HepG2 (cell line): ENCODE measurements at regions not wholly inside any gene's neighbourhood (a gene's known extent, or its start where the extent isn't known, plus 50 kb on each side); places are given as distances from the start of the nearest gene placed in this dataset.

Experiments used
- ATAC-seq: fragments of 200-7000 bp; cut with Tn5 transposase; 3 replicates; pipeline ENCODE4 v1.9.1; 2020; ENCODE audit warnings: mild to moderate bottlenecking, moderate library complexity
- BruUV-seq: library from RNA; stranded (reverse); fragments of 400-500 nt; replicated peaks from 2 replicates; lab custom pipeline; 2021; lab: Mats Ljungman, UMichigan
- CTCF ChIA-PET: fragments of 300-600 bp; formaldehyde crosslinking; extraction: SDS; loops from one replicate; lab custom pipeline; 2021; ENCODE audit warnings: low total read pairs, inconsistent platforms, low intra/inter-chr PET ratio; lab: Yijun Ruan, JAX
- POLR2A ChIA-PET: fragments of 350-600 bp; sonication (Branson Sonifier 250); formaldehyde crosslinking; loops from one replicate; lab custom pipeline; 2020; ENCODE audit warnings: antibody characterized with exemption, inconsistent platforms; lab: Yijun Ruan, JAX
- DNase-seq: peaks from one replicate; pipeline ENCODE4 v3.0.0-alpha.2; 2015; ENCODE audit warnings: low spot score
- FAIRE-seq: peaks from 3 replicates; lab custom pipeline; 2011; peaks lifted over from hg19 to GRCh38; lab: Jason Lieb, UNC
- H2AFZ ChIP-seq: one replicate; pipeline ENCODE4 v1.6.1; 2011; ENCODE audit warnings: low read length, inconsistent platforms
- H3K27ac ChIP-seq: fragments of 300-600 bp; 3 replicates; pipeline ENCODE4 v1.8.0; 2011; ENCODE audit warnings: mixed run types, mild to moderate bottlenecking, mixed read lengths, low read length, inconsistent platforms; ENCODE audit not compliant: insufficient read depth; ENCODE audit errors: extremely low read length
- H3K27me3 ChIP-seq, 2 experiments: fragments of 200-600 bp in 1 of 2; 2 replicates in 1 of 2; 3 replicates in 1 of 2; pipeline versions ENCODE4 v1.6.0 to v1.8.0; 2011; ENCODE audit warnings: low read length in 2 of 2, mild to moderate bottlenecking in 2 of 2, moderate library complexity in 2 of 2, inconsistent platforms in 1 of 2; ENCODE audit not compliant: insufficient read depth in 2 of 2, control insufficient read depth in 1 of 2
- H3K36me3 ChIP-seq, 2 experiments: fragments of 200-600 bp in 1 of 2; replicated peaks in 1 of 2; 2 replicates in 1 of 2; 3 replicates in 1 of 2; pipeline versions ENCODE4 v1.5.1 to v1.8.0; 2011; ENCODE audit warnings: low read length in 2 of 2, inconsistent platforms in 1 of 2; ENCODE audit not compliant: insufficient read depth in 2 of 2, control insufficient read depth in 1 of 2
- H3K4me1 ChIP-seq: 2 replicates; pipeline ENCODE4 v1.5.1; 2012; ENCODE audit warnings: low read length, inconsistent platforms; ENCODE audit not compliant: insufficient read depth
- H3K4me2 ChIP-seq: 2 replicates; pipeline ENCODE4 v1.6.0; 2011; ENCODE audit warnings: low read depth, low read length, inconsistent platforms
- H3K4me3 ChIP-seq, 3 experiments: fragments of 200-600 bp in 1 of 3; sonication (generic), shearing (Covaris generic) in 1 of 3; replicated peaks in 1 of 3; 2 replicates each; pipeline ENCODE4 v1.5.1; 2011 to 2016; ENCODE audit warnings: low read length in 3 of 3, inconsistent platforms in 2 of 3, low read depth in 2 of 3, mild to moderate bottlenecking in 2 of 3, control low read depth in 1 of 3, mixed read lengths in 1 of 3; ENCODE audit not compliant: insufficient read depth in 1 of 3
- H3K79me2 ChIP-seq: one replicate; pipeline ENCODE4 v1.6.1; 2011; ENCODE audit warnings: low read length, inconsistent platforms; ENCODE audit not compliant: insufficient read depth
- H3K9ac ChIP-seq: 2 replicates; pipeline ENCODE4 v1.6.0; 2011; ENCODE audit warnings: mild to moderate bottlenecking, low read depth, low read length, inconsistent platforms; ENCODE audit not compliant: insufficient read depth
- H3K9me3 ChIP-seq: 2 replicates; pipeline ENCODE4 v1.5.1; 2012; ENCODE audit warnings: mild to moderate bottlenecking, low read length
- H4K20me1 ChIP-seq: 2 replicates; pipeline ENCODE4 v1.6.0; 2011; ENCODE audit warnings: inconsistent platforms, mild to moderate bottlenecking, low read length, moderate library complexity; ENCODE audit not compliant: insufficient read depth
- ASH2L ChIP-seq: fragments of 300-600, 200-600 bp; sonication (generic); IDR thresholded peaks from 2 replicates; pipeline ENCODE4 v1.7.0; 2017; ENCODE audit warnings: low read depth, mild to moderate bottlenecking, moderate library complexity, mixed read lengths, low read length; ENCODE audit not compliant: insufficient read length
- ATRX ChIP-seq: sonication (generic); formaldehyde crosslinking; IDR thresholded peaks from 2 replicates; pipeline ENCODE4 v1.4.0; 2020; ENCODE audit warnings: missing genetic modification reagents, borderline replicate concordance
- CTCF ChIP-seq: sonication (generic); formaldehyde crosslinking; IDR thresholded peaks from 2 replicates; pipeline ENCODE4 v1.5.0; 2020; ENCODE audit warnings: mild to moderate bottlenecking, missing genetic modification reagents, moderate library complexity
- GZF1 ChIP-seq: sonication (generic); formaldehyde crosslinking; IDR thresholded peaks from 2 replicates; pipeline ENCODE4 v1.5.1; 2020; ENCODE audit warnings: mild to moderate bottlenecking, missing genetic modification reagents
- HBP1 ChIP-seq: IDR thresholded peaks from 2 replicates; pipeline ENCODE4 v1.6.1; 2016; ENCODE audit warnings: low read depth, control low read depth
- HMG20A ChIP-seq: IDR thresholded peaks from 2 replicates; pipeline ENCODE4 v1.6.1; 2016; ENCODE audit warnings: borderline replicate concordance
- ISL2 ChIP-seq: sonication (generic); formaldehyde crosslinking; IDR thresholded peaks from 2 replicates; pipeline ENCODE4 v1.5.0; 2020; ENCODE audit warnings: missing genetic modification reagents
- WGBS: methylation state at CpG from one replicate; pipeline ENCODE4 v1.1.6; 2017; ENCODE audit warnings: low lambda C conversion rate; 5-methylcytosine and 5-hydroxymethylcytosine counted together
- in situ Hi-C: cut with HindIII; loops from 2 replicates; pipeline ENCODE4 v1.10.0; 2017; ENCODE audit warnings: low pct_unique_long_range_greater_than_20kb; ENCODE audit not compliant: extremely low pct_ligation_motif_present
- intact Hi-C: fragments of 100-400 bp; cut with micrococcal nuclease; formaldehyde crosslinking; loops from one replicate; pipeline ENCODE4 v1.10.0; 2022; ENCODE audit not compliant: unreplicated experiment
- TF ChIP-seq, protein P1 (sequence below): sonication (generic); formaldehyde crosslinking; IDR thresholded peaks from 2 replicates; pipeline ENCODE4 v1.5.0; 2020; ENCODE audit warnings: missing genetic modification reagents, mild to moderate bottlenecking, borderline replicate concordance
- TF ChIP-seq, protein P2 (sequence below): fragments of 450-650 bp; IDR thresholded peaks from 2 replicates; pipeline ENCODE4 v1.6.1; 2017; ENCODE audit warnings: mild to moderate bottlenecking

- DNase-seq (no peak), FAIRE-seq (no peak), ATAC-seq (no peak)
- H3K4me1 ChIP-seq: no peaks in the 10 kb centered on the region
- H4K20me1 ChIP-seq: no peaks in the 10 kb centered on the region
- H3K9ac ChIP-seq: no peak overlapping the region
- POLR2A ChIA-PET: no interaction called here
- no peaks in the 10 kb centered on the region for H3K9me3 ChIP-seq
- H3K4me3 ChIP-seq: no peak overlapping the region
- peaks cover 3 to 11% of the 10 kb centered on the region in 2 experiments; a peak in 3 of 5 replicates for H3K27me3 ChIP-seq
- in situ Hi-C loops: no loop called here
- no peaks in the 10 kb centered on the region for H3K79me2 ChIP-seq
- H3K4me2 ChIP-seq: no peak overlapping the region
- no TSS peak for BruUV-seq
- H2AFZ ChIP-seq: no peak overlapping the region
- H3K36me3 ChIP-seq: no peaks in the 10 kb centered on the region
- 35% methylated on average over 2 of the region's 2 CpGs for WGBS
- CTCF ChIA-PET: no interaction called here
- intact Hi-C loops: no loop called here
- H3K27ac ChIP-seq: no peak overlapping the region
- TF ChIP-seq CTCF: 0 out of 2 replicates have a peak, but pooled peaks have one; percentile 4
- no peak for TF ChIP-seq ISL2 (CRISPR knock-in tag)
- no peak for TF ChIP-seq GZF1 (CRISPR knock-in tag)
- TF ChIP-seq ATRX: no peak
- TF ChIP-seq HMG20A (CRISPR knock-in tag): no peak
- TF ChIP-seq ASH2L: no peak
Measured at GRCh38 chr18:76633588-76634269, 138.7 kb upstream of the ZNF516 start.

- H3K4me2 ChIP-seq: no peak overlapping the region
- no peaks in the 10 kb centered on the region for H3K9me3 ChIP-seq
- TF ChIP-seq, protein P1, sequence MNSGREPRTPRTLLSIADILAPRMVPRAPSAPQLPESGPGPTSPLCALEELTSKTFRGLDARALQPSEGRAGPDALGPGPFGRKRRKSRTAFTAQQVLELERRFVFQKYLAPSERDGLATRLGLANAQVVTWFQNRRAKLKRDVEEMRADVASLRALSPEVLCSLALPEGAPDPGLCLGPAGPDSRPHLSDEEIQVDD (CRISPR knock-in tag): no peak
- TF ChIP-seq, protein P2, sequence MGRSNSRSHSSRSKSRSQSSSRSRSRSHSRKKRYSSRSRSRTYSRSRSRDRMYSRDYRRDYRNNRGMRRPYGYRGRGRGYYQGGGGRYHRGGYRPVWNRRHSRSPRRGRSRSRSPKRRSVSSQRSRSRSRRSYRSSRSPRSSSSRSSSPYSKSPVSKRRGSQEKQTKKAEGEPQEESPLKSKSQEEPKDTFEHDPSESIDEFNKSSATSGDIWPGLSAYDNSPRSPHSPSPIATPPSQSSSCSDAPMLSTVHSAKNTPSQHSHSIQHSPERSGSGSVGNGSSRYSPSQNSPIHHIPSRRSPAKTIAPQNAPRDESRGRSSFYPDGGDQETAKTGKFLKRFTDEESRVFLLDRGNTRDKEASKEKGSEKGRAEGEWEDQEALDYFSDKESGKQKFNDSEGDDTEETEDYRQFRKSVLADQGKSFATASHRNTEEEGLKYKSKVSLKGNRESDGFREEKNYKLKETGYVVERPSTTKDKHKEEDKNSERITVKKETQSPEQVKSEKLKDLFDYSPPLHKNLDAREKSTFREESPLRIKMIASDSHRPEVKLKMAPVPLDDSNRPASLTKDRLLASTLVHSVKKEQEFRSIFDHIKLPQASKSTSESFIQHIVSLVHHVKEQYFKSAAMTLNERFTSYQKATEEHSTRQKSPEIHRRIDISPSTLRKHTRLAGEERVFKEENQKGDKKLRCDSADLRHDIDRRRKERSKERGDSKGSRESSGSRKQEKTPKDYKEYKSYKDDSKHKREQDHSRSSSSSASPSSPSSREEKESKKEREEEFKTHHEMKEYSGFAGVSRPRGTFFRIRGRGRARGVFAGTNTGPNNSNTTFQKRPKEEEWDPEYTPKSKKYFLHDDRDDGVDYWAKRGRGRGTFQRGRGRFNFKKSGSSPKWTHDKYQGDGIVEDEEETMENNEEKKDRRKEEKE: no peak
- TF ChIP-seq HBP1 (CRISPR knock-in tag): no peak
- H3K4me1 ChIP-seq: no peaks in the 10 kb centered on the region
- 6% methylated on average over 1 of the region's 1 CpG for WGBS
- no TSS peak for BruUV-seq
- no peak for ATAC-seq
- DNase-seq: no peak
- H2AFZ ChIP-seq: no peak overlapping the region
- in situ Hi-C loops: no loop called here
- ChIA-PET POLR2A (no interaction called here), CTCF (no interaction called here)
- no peak overlapping the region for H3K27ac ChIP-seq
- no peak overlapping the region for H3K9ac ChIP-seq
- H4K20me1 ChIP-seq: no peaks in the 10 kb centered on the region
- no peaks in the 10 kb centered on the region for H3K79me2 ChIP-seq
- H3K4me3 ChIP-seq: no peak overlapping the region
- H3K27me3 ChIP-seq: peaks cover 0 to 15% of the 10 kb centered on the region in 2 experiments; a peak in 3 of 5 replicates
- FAIRE-seq: no peak
- intact Hi-C loops: no loop called here
- no peaks in the 10 kb centered on the region for H3K36me3 ChIP-seq
Measured at GRCh38 chr18:76627444-76627843, 132.4 kb upstream of the ZNF516 start.
